Smooth muscle cell (in vitro differentiated cells): ENCODE measurements at regions not wholly inside any gene's neighbourhood (a gene's known extent, or its start where the extent isn't known, plus 50 kb on each side); places are given as distances from the start of the nearest gene placed in this dataset.

Source experiments
- DNase-seq: peaks from one replicate; lab custom pipeline; 2025; ENCODE audit not compliant: unreplicated experiment; lab: John Stamatoyannopoulos, UW
- H2AFZ ChIP-seq: fragments of 200-600 bp; sonication (generic); 2 replicates; pipeline ENCODE4 v1.6.0; 2016; ENCODE audit warnings: antibody characterized with exemption, low read depth, mild to moderate bottlenecking
- H3F3A ChIP-seq: fragments of 200-600 bp; sonication (generic); 2 replicates; pipeline ENCODE4 v1.6.0; 2017; ENCODE audit warnings: antibody characterized with exemption, low read depth
- H3K27ac ChIP-seq: fragments of 200-600 bp; sonication (generic); 2 replicates; pipeline ENCODE4 v1.5.1; 2016; ENCODE audit warnings: low read depth, mild to moderate bottlenecking
- H3K27me3 ChIP-seq: fragments of 200-600 bp; sonication (generic); 2 replicates; pipeline ENCODE4 v1.6.1; 2016; ENCODE audit warnings: low read depth, mild to moderate bottlenecking
- H3K36me3 ChIP-seq: fragments of 200-600 bp; sonication (generic); 2 replicates; pipeline ENCODE4 v1.5.1; 2016; ENCODE audit warnings: low read depth
- H3K4me1 ChIP-seq: fragments of 200-600 bp; sonication (generic); 2 replicates; pipeline ENCODE4 v1.5.1; 2016; ENCODE audit warnings: low read depth
- H3K4me2 ChIP-seq: fragments of 200-600 bp; sonication (generic); 2 replicates; pipeline ENCODE4 v1.6.0; 2016; ENCODE audit warnings: mild to moderate bottlenecking
- H3K4me3 ChIP-seq: fragments of 200-600 bp; sonication (generic); 2 replicates; pipeline ENCODE4 v1.5.1; 2016; ENCODE audit warnings: mild to moderate bottlenecking
- H3K79me2 ChIP-seq: fragments of 200-600 bp; sonication (generic); 2 replicates; pipeline ENCODE4 v1.6.0; 2016; ENCODE audit warnings: low read depth, mild to moderate bottlenecking
- H3K9ac ChIP-seq: fragments of 200-600 bp; sonication (generic); 2 replicates; pipeline ENCODE4 v1.6.0; 2016; ENCODE audit warnings: low read depth
- H3K9me3 ChIP-seq: fragments of 200-600 bp; sonication (generic); replicated peaks from 2 replicates; pipeline ENCODE4 v1.5.1; 2016; ENCODE audit warnings: low read depth
- H4K20me1 ChIP-seq: fragments of 200-600 bp; sonication (generic); 2 replicates; pipeline ENCODE4 v1.6.0; 2016; ENCODE audit warnings: low read depth
- WGBS: methylation state at CpG from one replicate; pipeline ENCODE4 v1.1.7; 2016; ENCODE audit warnings: low lambda C conversion rate; 5-methylcytosine and 5-hydroxymethylcytosine counted together
- TF ChIP-seq, protein P1 (sequence below): fragments of 200-600 bp; sonication (generic); IDR thresholded peaks from 2 replicates; pipeline ENCODE4 v1.5.1; 2017; ENCODE audit warnings: borderline replicate concordance, mild to moderate bottlenecking, antibody characterized with exemption; ENCODE audit not compliant: insufficient read depth, poor library complexity, severe bottlenecking

DNA sequence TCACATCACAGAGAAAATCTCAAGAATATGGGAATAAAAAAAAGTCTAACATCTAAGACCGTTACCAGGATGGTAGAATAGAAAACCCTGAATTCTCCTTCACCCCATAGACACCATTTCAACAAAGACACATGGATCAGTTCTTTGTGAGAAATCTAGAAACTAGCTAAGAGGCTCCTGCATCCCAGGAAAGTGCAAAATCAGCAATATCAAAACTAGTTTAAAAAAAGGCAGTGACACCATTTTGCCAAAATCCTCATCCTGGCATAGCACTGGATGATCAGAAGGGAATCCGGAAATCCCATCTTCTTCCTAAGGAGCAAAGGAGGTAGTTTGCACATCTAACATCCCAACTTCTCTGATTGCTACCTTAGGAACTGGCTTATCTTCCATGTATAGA is 88.9 kb upstream of the MAGEE2 start:
- TF ChIP-seq, protein P1, sequence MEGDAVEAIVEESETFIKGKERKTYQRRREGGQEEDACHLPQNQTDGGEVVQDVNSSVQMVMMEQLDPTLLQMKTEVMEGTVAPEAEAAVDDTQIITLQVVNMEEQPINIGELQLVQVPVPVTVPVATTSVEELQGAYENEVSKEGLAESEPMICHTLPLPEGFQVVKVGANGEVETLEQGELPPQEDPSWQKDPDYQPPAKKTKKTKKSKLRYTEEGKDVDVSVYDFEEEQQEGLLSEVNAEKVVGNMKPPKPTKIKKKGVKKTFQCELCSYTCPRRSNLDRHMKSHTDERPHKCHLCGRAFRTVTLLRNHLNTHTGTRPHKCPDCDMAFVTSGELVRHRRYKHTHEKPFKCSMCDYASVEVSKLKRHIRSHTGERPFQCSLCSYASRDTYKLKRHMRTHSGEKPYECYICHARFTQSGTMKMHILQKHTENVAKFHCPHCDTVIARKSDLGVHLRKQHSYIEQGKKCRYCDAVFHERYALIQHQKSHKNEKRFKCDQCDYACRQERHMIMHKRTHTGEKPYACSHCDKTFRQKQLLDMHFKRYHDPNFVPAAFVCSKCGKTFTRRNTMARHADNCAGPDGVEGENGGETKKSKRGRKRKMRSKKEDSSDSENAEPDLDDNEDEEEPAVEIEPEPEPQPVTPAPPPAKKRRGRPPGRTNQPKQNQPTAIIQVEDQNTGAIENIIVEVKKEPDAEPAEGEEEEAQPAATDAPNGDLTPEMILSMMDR: no peak
- H3K36me3 ChIP-seq: no peaks in the 10 kb centered on the region
- H3K4me3 ChIP-seq: no peak overlapping the region
- no peaks in the 10 kb centered on the region for H3F3A ChIP-seq
- H3K9me3 ChIP-seq: no peaks in the 10 kb centered on the region
- DNase-seq: no peak
- 67% methylated on average over 2 of the region's 2 CpGs for WGBS
- H3K79me2 ChIP-seq: no peaks in the 10 kb centered on the region
- no peak overlapping the region for H3K9ac ChIP-seq
- H2AFZ ChIP-seq: no peak overlapping the region
- H3K27me3 ChIP-seq: no peaks in the 10 kb centered on the region
- no peaks in the 10 kb centered on the region for H4K20me1 ChIP-seq
- H3K4me1 ChIP-seq: no peaks in the 10 kb centered on the region
- H3K27ac ChIP-seq: no peak overlapping the region
- H3K4me2 ChIP-seq: no peak overlapping the region

DNA sequence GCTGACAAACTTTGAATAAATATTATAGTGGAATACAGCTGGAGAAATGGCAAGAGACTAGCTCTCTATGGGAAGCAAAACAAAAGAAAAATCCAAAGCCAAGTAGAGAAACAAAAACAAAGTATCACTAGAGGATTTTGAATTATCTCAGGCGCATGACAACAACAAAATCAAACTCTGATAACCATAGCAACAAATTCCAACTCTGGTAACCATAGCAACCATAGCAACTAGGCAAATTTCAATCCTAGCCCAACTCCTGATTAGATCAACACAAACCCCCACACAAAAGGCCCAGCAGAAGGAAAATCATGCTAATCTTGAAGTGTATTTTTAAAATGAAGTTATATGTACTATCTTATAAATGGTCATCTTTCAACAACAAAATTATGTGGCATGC is 98.4 kb upstream of the MAGEE2 start:
- Histone ChIP-seq H3F3A (no peaks in the 10 kb centered on the region), H3K4me3 (no peak overlapping the region), H3K9ac (no peak overlapping the region), H3K36me3 (no peaks in the 10 kb centered on the region), H4K20me1 (no peaks in the 10 kb centered on the region), H3K4me2 (no peak overlapping the region), H2AFZ (no peak overlapping the region), H3K27me3 (no peaks in the 10 kb centered on the region), H3K9me3 (no peaks in the 10 kb centered on the region), H3K27ac (no peak overlapping the region), H3K79me2 (no peaks in the 10 kb centered on the region), H3K4me1 (no peaks in the 10 kb centered on the region)
- WGBS: 68% methylated on average over 1 of the region's 1 CpG
- no peak for DNase-seq
- TF ChIP-seq, protein P1: no peak

DNA sequence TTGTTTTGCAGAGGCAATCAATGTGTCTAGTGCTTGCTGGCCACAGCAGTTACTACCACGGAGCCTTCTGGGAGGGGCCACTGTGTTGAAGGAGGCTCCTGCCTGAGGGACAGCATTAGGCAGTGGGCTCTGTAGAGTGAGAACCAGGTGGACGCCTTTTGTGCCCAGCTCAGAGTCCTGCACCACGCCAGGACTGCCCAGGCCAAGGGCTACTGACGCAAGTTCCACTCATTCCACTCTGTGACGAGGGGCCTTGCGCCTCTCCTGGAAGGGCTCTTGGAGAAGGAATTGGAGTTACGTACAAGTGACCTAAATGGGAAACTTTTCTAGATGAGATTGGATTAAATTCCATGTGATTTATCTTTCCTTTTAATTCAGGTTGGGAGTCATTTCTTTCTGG is 102.8 kb upstream of the MAGEE2 start:
- Histone ChIP-seq H3K9me3 (no peaks in the 10 kb centered on the region), H4K20me1 (no peaks in the 10 kb centered on the region), H3F3A (no peaks in the 10 kb centered on the region), H3K4me2 (no peak overlapping the region), H3K27me3 (no peaks in the 10 kb centered on the region), H2AFZ (no peak overlapping the region), H3K79me2 (no peaks in the 10 kb centered on the region), H3K4me1 (no peaks in the 10 kb centered on the region), H3K27ac (no peak overlapping the region), H3K4me3 (no peak overlapping the region), H3K36me3 (no peaks in the 10 kb centered on the region), H3K9ac (no peak overlapping the region)
- TF ChIP-seq, protein P1: no peak
- WGBS: 63% methylated on average over 7 of the region's 7 CpGs
- DNase-seq: no peak

DNA sequence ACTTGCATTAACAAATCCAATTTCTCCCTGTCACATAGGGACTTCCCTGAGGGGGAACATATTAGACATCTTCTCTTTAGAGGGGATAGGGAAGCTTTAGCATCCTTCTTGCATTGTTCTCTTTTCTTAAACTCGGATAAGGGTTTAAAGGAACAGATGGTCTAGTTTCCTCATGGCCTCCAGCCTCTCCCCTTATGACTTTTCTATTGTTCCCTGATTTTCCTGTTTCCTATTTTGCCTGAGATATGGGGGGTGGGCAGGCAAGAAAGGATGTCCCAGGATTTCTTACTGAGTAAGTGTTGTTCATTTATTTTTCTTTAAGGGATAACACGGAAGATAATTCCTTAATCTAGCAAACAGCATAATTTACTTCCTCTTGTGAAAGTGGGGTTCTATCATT is 107.7 kb upstream of the MAGEE2 start:
- no peak for DNase-seq
- Histone ChIP-seq H3K4me1 (no peaks in the 10 kb centered on the region), H3F3A (no peaks in the 10 kb centered on the region), H2AFZ (no peak overlapping the region), H4K20me1 (no peaks in the 10 kb centered on the region), H3K4me3 (no peak overlapping the region), H3K79me2 (no peaks in the 10 kb centered on the region), H3K4me2 (no peak overlapping the region), H3K36me3 (no peaks in the 10 kb centered on the region), H3K9ac (no peak overlapping the region), H3K27me3 (no peaks in the 10 kb centered on the region), H3K9me3 (no peaks in the 10 kb centered on the region), H3K27ac (no peak overlapping the region)
- 57% methylated on average over 2 of the region's 2 CpGs for WGBS
- TF ChIP-seq, protein P1: no peak
